Testis (tissue), 2 donors: ENCODE measurements at regions not wholly inside any gene's neighbourhood (a gene's known extent, or its start where the extent isn't known, plus 50 kb on each side); places are given as distances from the start of the nearest gene placed in this dataset.
"Not testable (repeated sequence)": the region's sequence is repeated elsewhere in the genome, so short reads cannot be mapped to it uniquely, and the experiment has no call there.

ENCODE experiments used
- CTCF ChIP-seq, 3 experiments: fragments of 450-650 bp in 2 of 3; fragments of 200-600 bp in 1 of 3; sonication (generic) in 1 of 3; IDR thresholded peaks; one replicate each; pipeline ENCODE4 v1.5.1; 2016 to 2019; ENCODE audit warnings: antibody characterized with exemption in 3 of 3, mild to moderate bottlenecking in 2 of 3, moderate library complexity in 1 of 3
- POLR2A ChIP-seq: fragments of 450-650 bp; IDR thresholded peaks from one replicate; pipeline ENCODE4 v1.6.1; 2017; ENCODE audit warnings: antibody characterized with exemption, mild to moderate bottlenecking, moderate library complexity

GRCh38 chr11:42949738-42950376, 361.9 kb upstream of the API5 start:
- not testable (repeated sequence) for TF ChIP-seq POLR2A; CTCF (IDR thresholded peaks at IDR 0.05)
